ENCODE measurements at regions not wholly inside any gene's neighbourhood (a gene's known extent, or its start where the extent isn't known, plus 50 kb on each side); places are given as distances from the start of the nearest gene placed in this dataset.

GRCh38 chr2:15845737-15846405 lies 94.5 kb upstream of the MYCN start:
- DNase-seq, result no peak

DNA sequence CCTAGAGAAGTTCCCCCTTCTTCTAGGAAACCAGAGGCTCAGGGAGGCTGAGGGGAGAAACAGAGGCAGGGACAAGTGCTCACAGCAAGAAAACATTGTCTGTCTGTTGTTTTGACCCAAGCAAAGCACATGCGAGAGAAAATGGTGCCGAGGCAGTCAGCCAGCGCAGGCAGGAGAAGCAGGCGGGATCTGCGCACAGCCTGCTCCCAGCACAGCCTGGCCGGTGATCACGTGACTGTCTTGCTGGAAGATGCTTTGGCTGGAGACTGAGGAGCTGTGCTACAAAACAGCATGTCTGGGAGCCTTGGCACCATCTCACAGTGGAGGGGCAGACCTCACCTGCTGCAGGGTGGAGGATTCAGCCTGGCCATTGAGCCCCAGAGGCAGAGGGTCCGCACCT lies 93.7 kb upstream of the MYCN start:
- no peak for DNase-seq

- no peak for DNase-seq
These were observed 89.8 kb upstream of the MYCN start for GRCh38 chr2:15850534-15850933.

DNA sequence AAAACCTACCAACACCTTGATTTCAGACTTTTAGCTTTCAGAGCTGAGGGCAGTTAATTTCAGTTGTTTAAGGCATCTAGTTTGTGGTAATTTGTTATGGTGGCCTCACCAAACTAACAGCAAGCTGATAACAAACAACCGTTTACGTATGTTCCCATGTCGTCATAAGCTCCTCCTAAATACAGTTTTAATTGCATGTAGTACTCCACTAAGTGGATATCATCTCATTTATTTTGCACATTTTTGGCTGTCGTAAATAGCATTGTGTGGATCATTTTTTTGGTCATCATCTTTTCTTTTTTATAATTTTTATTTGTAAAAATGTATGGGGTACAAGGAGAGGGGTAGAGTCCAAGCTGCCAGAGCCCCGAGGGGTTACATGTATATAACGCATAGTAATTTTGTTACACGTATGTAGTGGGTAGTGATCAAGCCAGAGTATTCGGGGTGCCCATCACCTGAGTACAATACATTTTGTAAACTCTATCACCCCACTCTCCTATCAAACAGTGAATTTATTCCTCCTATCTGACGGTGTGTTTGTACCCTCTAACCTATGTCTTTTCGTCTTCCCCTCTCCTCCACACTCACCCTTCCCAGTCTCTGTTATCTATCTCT lies 89.2 kb upstream of the MYCN start:
- DNase-seq, result no peak

GRCh38 chr2:15852811-15853210 lies 87.5 kb upstream of the MYCN start:
- DNase-seq, result no peak

- no peak for DNase-seq
These were observed 86.4 kb upstream of the MYCN start for GRCh38 chr2:15853903-15854302.

DNA sequence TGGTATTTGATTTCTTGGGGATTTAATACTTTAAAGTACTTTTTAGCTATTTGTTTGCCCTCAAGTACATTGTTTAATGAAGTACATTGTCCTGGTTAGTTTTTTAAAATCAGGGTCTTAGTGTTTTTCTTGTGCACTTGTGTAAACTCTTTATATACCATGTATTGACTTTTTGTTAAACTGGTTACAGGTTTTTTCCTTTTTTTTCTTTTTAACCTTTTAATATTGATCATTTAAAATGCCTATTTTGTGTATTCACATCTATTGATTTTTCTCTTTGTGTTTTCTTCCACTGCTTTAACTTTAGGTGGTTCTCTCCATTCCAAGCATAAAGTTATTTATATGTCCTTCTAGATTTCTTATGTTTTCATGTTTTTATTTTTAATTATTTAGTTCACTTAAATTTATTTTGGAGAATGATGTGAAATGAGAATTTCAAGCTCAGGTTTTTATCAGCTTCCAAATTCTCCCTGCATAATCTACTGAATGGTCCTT lies 84.5 kb upstream of the MYCN start:
- no peak for DNase-seq

- DNase-seq, result no peak
These were observed 84.0 kb upstream of the MYCN start for GRCh38 chr2:15856318-15856717.

- DNase-seq, result no peak
These were observed 81.9 kb upstream of the MYCN start for GRCh38 chr2:15858466-15858865.

- no peak for DNase-seq
These were observed 80.2 kb upstream of the MYCN start for GRCh38 chr2:15860051-15860663.

DNA sequence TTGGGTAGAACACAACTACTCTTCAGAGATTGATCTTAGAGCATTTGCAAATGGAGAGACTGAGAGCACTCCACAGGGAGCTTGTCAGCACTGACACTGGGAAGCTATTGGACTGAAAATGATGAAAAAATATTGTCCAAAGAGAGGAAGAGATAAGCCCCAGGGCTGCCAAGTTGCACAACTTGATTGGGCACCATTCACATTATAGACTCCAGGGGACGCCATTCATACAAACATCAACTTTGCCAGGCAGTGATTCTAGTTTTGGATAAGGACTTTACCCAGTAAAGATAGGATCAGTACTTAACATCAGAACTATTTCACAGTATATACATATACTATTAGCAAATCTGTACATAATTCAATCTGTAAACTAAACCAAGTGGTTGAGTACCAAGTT lies 79.6 kb upstream of the MYCN start:
- DNase-seq, result no peak

DNA sequence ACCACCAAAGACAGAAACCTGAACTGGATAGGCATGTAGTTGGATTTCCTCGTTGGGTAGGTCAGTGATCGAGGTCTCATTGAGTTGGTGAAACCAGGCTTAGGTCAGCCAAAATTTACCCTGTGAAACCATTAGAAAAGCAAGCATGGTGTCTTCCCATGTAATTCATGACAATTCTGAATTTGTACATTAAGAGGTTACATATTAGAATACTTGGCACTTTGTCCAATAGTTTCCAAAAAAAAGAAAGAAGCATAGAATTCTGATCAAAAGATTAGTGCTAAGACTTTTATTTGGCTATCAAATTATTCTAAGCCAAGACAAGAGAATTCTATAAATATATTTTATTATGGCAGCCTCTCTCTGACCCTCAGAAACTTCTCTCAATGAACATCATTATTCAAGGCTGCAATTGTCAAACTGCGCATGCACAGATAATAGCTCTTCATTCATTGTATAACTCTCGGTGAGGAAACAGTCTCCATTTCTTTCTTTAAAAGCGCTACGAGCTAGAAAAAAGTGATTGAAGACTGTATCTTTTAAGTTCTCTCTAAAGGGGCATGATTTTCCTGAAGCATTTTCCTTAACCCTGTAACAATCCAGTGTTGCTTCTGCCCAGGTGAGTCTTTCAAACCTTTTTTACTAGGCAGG lies 79.1 kb upstream of the MYCN start:
- no peak for DNase-seq

DNA sequence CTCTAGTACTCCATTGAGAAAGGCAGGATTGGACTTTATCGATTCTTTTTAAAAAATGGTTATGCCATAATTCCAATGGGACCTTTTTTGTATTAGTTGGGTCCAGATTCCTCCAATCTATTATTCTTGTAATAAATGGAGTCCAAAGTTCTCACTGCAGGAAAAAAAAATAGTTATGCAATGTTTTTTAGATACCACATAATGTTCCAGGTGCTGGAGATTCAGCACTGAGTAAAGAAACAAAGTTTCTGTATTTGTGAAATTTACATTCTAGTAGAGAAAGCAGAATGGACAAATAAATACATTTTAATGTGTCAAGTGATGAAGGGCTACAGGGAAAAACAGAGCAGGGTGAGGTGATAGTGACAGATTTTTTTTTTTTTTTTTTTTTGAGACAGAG lies 78.5 kb upstream of the MYCN start:
- DNase-seq, result no peak

DNA sequence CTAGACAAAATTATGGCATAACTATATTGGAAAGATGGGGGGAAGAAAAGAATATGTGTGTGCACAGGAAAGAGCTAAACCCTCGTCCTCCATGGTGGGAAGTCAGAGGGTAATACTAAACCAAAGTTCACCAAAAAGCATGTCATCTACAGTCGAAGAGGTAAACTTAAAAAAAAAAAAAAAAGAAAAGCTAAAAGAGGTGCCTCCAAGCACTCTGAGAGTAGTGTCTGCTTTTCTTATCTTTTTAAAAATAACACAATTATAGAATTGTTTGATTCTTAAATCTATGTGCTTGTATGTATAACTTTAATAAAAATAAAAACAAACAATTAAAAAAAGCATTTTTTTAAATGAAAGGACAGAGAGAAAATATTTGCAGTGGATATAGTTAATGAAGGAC lies 77.3 kb upstream of the MYCN start:
- no peak for DNase-seq

- DNase-seq, result no peak
These were observed 76.7 kb upstream of the MYCN start for GRCh38 chr2:15863494-15864175.

DNA sequence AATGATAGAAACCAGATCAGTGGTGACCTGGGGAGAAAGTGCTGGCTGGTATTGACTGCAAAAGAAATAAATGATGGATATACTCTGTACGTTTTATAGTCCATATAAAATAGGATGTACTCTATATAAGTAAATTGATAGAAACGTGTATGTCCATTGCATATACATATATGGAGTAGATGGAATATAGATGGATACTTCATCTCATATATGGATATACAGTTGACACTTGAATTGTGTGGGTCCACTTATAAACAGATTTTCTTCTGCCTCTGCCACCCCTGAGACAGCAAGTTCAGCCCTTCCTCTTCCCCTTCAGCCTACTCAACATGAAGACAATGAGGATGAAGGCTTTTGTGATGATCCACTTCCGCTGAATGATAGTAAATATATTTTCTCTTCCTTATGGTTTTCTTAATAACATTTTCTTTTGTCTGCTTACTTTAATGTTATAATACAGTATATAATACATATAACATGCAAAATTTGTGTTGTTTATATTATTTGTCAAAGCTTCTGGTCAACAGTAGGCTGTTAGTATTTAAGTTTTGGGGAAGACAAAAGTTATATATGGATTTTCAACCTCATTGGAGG lies 76.1 kb upstream of the MYCN start:
- DNase-seq, result no peak

GRCh38 chr2:15865923-15866322 lies 74.4 kb upstream of the MYCN start:
- no peak for DNase-seq

DNA sequence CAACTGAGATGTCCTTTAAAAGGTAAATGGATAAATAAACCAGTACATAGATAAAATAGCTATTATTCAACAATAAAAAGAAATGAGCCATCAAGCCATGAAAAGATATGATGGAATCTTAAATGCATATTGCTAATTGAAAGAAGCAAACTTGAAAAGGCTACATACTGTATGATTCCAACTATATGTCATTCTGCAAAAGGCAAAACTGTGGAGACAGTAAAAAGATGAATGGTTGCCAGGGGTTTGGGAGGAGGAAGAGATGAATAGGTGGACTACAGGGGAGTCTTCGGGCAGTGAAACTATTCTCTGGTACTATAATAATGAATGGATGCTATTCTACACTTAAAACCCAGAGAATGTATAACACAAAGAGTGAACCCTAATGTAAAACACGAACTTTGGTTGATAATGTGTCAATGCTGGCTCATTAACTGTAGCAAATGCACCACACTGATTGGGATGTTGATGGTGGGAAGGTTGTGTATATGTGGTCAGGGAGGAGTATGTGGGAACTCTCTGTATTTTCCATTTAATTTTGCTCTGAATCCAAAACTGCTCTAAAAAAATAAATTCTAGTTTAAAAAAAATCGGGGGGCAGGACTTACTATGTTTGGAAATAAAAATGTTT lies 73.7 kb upstream of the MYCN start:
- DNase-seq, result no peak

GRCh38 chr2:15867194-15868171 lies 72.9 kb upstream of the MYCN start:
- no peak for DNase-seq

- no peak for DNase-seq
These were observed 72.2 kb upstream of the MYCN start for GRCh38 chr2:15868186-15868585.

GRCh38 chr2:15868704-15869103 lies 71.6 kb upstream of the MYCN start:
- no peak for DNase-seq
